ENCODE measurements at regions not wholly inside any gene's neighbourhood (a gene's known extent, or its start where the extent isn't known, plus 50 kb on each side); places are given as distances from the start of the nearest gene placed in this dataset.

DNA sequence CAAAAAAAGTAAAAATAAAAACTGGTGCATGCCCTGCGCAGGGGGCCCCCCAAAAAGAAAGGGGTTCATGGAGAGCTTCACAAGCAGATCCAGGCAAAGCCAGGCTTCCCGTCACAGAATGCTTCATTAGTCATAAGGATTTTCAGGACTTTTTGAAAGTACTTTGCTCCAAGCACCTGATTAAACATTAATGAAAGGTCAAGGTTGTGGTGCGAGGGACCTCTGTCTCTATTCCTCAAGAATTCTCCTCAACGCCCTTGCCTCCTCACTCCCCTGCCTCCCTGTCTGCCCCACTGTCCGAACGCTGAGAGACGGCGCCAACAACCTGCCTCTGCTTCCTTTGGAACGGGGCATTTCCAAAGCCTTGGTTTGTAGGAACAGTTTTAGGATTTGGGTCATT lies 240.1 kb upstream of the IGF1R start:
- TF ChIP-seq, protein P1, sequence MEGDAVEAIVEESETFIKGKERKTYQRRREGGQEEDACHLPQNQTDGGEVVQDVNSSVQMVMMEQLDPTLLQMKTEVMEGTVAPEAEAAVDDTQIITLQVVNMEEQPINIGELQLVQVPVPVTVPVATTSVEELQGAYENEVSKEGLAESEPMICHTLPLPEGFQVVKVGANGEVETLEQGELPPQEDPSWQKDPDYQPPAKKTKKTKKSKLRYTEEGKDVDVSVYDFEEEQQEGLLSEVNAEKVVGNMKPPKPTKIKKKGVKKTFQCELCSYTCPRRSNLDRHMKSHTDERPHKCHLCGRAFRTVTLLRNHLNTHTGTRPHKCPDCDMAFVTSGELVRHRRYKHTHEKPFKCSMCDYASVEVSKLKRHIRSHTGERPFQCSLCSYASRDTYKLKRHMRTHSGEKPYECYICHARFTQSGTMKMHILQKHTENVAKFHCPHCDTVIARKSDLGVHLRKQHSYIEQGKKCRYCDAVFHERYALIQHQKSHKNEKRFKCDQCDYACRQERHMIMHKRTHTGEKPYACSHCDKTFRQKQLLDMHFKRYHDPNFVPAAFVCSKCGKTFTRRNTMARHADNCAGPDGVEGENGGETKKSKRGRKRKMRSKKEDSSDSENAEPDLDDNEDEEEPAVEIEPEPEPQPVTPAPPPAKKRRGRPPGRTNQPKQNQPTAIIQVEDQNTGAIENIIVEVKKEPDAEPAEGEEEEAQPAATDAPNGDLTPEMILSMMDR (IDR thresholded peaks at IDR 0.05; ENCODE audit: low read depth, low read length): no peak
- no peak for TF ChIP-seq EZH2phosphoT487 (IDR thresholded peaks at IDR 0.05; ENCODE audit: low read depth)

Measured in OCI-LY3 (cell line).